ENCODE measurements at regions not wholly inside any gene's neighbourhood (a gene's known extent, or its start where the extent isn't known, plus 50 kb on each side); places are given as distances from the start of the nearest gene placed in this dataset.
A peak's percentile ranks its signal among the peaks of the same experiment; 100 is the strongest.

GRCh38 chr1:234865171-234866006 is 255.4 kb upstream of the IRF2BP2 start:
- no peak overlapping the region for H3K4me3 ChIP-seq (replicated peaks in 1 of 3; ENCODE audit: low read depth in 2 of 3, low read length in 3 of 3)
- peak overlapping the region; percentile 61 to 85 for H3K27ac ChIP-seq (ENCODE audit: low read depth in 1 of 2, low read length in 2 of 2)
- no peaks in the 10 kb centered on the region for H3K27me3 ChIP-seq (ENCODE audit: control insufficient read depth in 2 of 2, insufficient read depth in 2 of 2, low read length in 2 of 2)
- H3K4me1 ChIP-seq (ENCODE audit: control insufficient read depth in 1 of 2, insufficient read depth in 2 of 2, low read length in 2 of 2), result peaks cover 41 to 53% of the 10 kb centered on the region in 2 donors
- H3K79me2 ChIP-seq (ENCODE audit: insufficient read depth, low read length), result no peaks in the 10 kb centered on the region
- no peak for TF ChIP-seq CTCF (IDR thresholded peaks at IDR 0.05)
- peaks cover 8 to 9% of the 10 kb centered on the region in 2 donors for H3K36me3 Mint-ChIP-seq
- no peaks in the 10 kb centered on the region for H4K20me1 ChIP-seq (ENCODE audit: insufficient read depth, low read length)
- no peaks in the 10 kb centered on the region for H3K9me3 ChIP-seq (replicated peaks in 1 of 2; ENCODE audit: control insufficient read depth in 1 of 2, insufficient read depth in 1 of 2, low read length in 2 of 2)
- no peak for DNase-seq
- H3K9me3 Mint-ChIP-seq, result peaks cover 0 to 10% (median 3%) of the 10 kb centered on the region in 7 donors
- peak overlapping the region; percentile 90 to 97 (median 92) for H3K27ac Mint-ChIP-seq
- intact Hi-C loops (cut with micrococcal nuclease), result loop anchor here in 1 of 2 donors (5.0 kb wide), 2 partner anchors 97 to 212 kb away; no protein-coding TSS in a partner anchor
- H3K4me1 Mint-ChIP-seq, result peaks cover 54% of the 10 kb centered on the region
- peaks cover 0 to 6% (median 2%) of the 10 kb centered on the region in 3 donors for H3K27me3 Mint-ChIP-seq (ENCODE audit: low read depth in 3 of 3)
- no peak overlapping the region for H3K4me3 Mint-ChIP-seq
- H3K36me3 ChIP-seq (replicated peaks in 1 of 2; ENCODE audit: control insufficient read depth in 1 of 2, insufficient read depth in 2 of 2, low read length in 2 of 2), result no peaks in the 10 kb centered on the region
- no peak overlapping the region for H2AFZ ChIP-seq (ENCODE audit: insufficient read depth, low read depth, low read length, poor library complexity, severe bottlenecking)
- WGBS (ENCODE audit: insufficient coverage), result 100% methylated on average over 5 of the region's 7 CpGs
- H3K9ac ChIP-seq (ENCODE audit: insufficient read depth, low read length, poor library complexity, severe bottlenecking), result no peak overlapping the region
- no peak overlapping the region for H3K4me2 ChIP-seq (replicated peaks; ENCODE audit: extremely low read depth, low read length, poor library complexity, severe bottlenecking)

- Mint-ChIP-seq H3K36me3 (peaks cover 8 to 9% of the 10 kb centered on the region in 2 donors), H3K27me3 (ENCODE audit: low read depth in 3 of 3) (peaks cover 0 to 6% (median 2%) of the 10 kb centered on the region in 3 donors), H3K9me3 (peaks cover 0 to 10% (median 3%) of the 10 kb centered on the region in 7 donors), H3K4me3 (no peak overlapping the region), H3K4me1 (peaks cover 51% of the 10 kb centered on the region), H3K27ac (peak overlapping the region in 3 of 7 donors; percentile 3 to 70 (median 13))
- intact Hi-C loops (cut with micrococcal nuclease), result no loop called here
- H3K9ac ChIP-seq (ENCODE audit: insufficient read depth, low read length, poor library complexity, severe bottlenecking), result no peak overlapping the region
- peaks cover 38 to 49% of the 10 kb centered on the region in 2 donors for H3K4me1 ChIP-seq (ENCODE audit: control insufficient read depth in 1 of 2, insufficient read depth in 2 of 2, low read length in 2 of 2)
- no peaks in the 10 kb centered on the region for H3K9me3 ChIP-seq (replicated peaks in 1 of 2; ENCODE audit: control insufficient read depth in 1 of 2, insufficient read depth in 1 of 2, low read length in 2 of 2)
- no peak overlapping the region for H2AFZ ChIP-seq (ENCODE audit: insufficient read depth, low read depth, low read length, poor library complexity, severe bottlenecking)
- 83% methylated on average over 1 of the region's 3 CpGs for WGBS (ENCODE audit: insufficient coverage)
- no peak for DNase-seq
- TF ChIP-seq CTCF (IDR thresholded peaks at IDR 0.05), result no peak
- H3K79me2 ChIP-seq (ENCODE audit: insufficient read depth, low read length), result no peaks in the 10 kb centered on the region
- H3K36me3 ChIP-seq (replicated peaks in 1 of 2; ENCODE audit: control insufficient read depth in 1 of 2, insufficient read depth in 2 of 2, low read length in 2 of 2), result no peaks in the 10 kb centered on the region
- H3K4me2 ChIP-seq (replicated peaks; ENCODE audit: extremely low read depth, low read length, poor library complexity, severe bottlenecking), result no peak overlapping the region
- no peaks in the 10 kb centered on the region for H3K27me3 ChIP-seq (ENCODE audit: control insufficient read depth in 2 of 2, insufficient read depth in 2 of 2, low read length in 2 of 2)
- no peak overlapping the region for H3K27ac ChIP-seq (ENCODE audit: low read depth in 1 of 2, low read length in 2 of 2)
- H3K4me3 ChIP-seq (replicated peaks in 1 of 3; ENCODE audit: low read depth in 2 of 3, low read length in 3 of 3), result no peak overlapping the region
- H4K20me1 ChIP-seq (ENCODE audit: insufficient read depth, low read length), result no peaks in the 10 kb centered on the region
These were observed 254.1 kb upstream of the IRF2BP2 start for GRCh38 chr1:234864116-234864515.

Measured in CD14-positive monocyte (primary cell).